CD8-positive, alpha-beta memory T cell (primary cell): ENCODE measurements at regions not wholly inside any gene's neighbourhood (a gene's known extent, or its start where the extent isn't known, plus 50 kb on each side); places are given as distances from the start of the nearest gene placed in this dataset.

Experiments used
- CTCF ChIA-PET: fragments of 350-600 bp; sonication (Branson Sonifier 250); formaldehyde crosslinking; loops from one replicate; lab custom pipeline; 2021; ENCODE audit warnings: antibody characterized with exemption; lab: Charles Lee
- POLR2A ChIA-PET: fragments of 350-600 bp; sonication (Branson Sonifier 250); formaldehyde crosslinking; loops from one replicate; lab custom pipeline; 2021; ENCODE audit warnings: antibody characterized with exemption; lab: Charles Lee
- DNase-seq, 5 donors: peaks; one replicate each; pipeline versions ENCODE4 v3.0.0 to v3.0.0-alpha.2; 2020 to 2022; ENCODE audit warnings: mixed read lengths in 1 of 5
- H3K27ac ChIP-seq: one replicate; pipeline ENCODE4 v1.7.0; 2013; ENCODE audit warnings: low read depth, mild to moderate bottlenecking, low read length, moderate library complexity
- H3K27me3 ChIP-seq: 2 replicates; pipeline ENCODE4 v1.7.0; 2013; ENCODE audit warnings: low read length, mild to moderate bottlenecking; ENCODE audit not compliant: insufficient read depth, poor library complexity, severe bottlenecking
- H3K36me3 ChIP-seq: 2 replicates; pipeline ENCODE4 v1.7.0; 2013; ENCODE audit warnings: mild to moderate bottlenecking, low read length, moderate library complexity; ENCODE audit not compliant: insufficient read depth
- H3K4me1 ChIP-seq: 2 replicates; pipeline ENCODE4 v1.7.0; 2013; ENCODE audit warnings: mild to moderate bottlenecking, low read length, moderate library complexity; ENCODE audit not compliant: insufficient read depth
- H3K4me3 ChIP-seq: 2 replicates; pipeline ENCODE4 v1.7.0; 2013; ENCODE audit warnings: mild to moderate bottlenecking, low read length
- H3K9me3 ChIP-seq: 2 replicates; pipeline ENCODE4 v1.7.0; 2013; ENCODE audit warnings: mild to moderate bottlenecking, low read length
- H3K27ac Mint-ChIP-seq, 8 donors: one replicate each; pipeline ENCODE4 v1.8.0; 2020 to 2021; ENCODE audit warnings: mixed read lengths in 8 of 8, mild to moderate bottlenecking in 6 of 8, inconsistent platforms in 3 of 8, moderate library complexity in 3 of 8
- H3K27me3 Mint-ChIP-seq, 2 donors: one replicate each; pipeline ENCODE4 v1.8.0; 2020 to 2021; ENCODE audit warnings: mixed read lengths in 2 of 2, mild to moderate bottlenecking in 1 of 2, moderate library complexity in 1 of 2
- H3K36me3 Mint-ChIP-seq, 3 donors: one replicate each; pipeline ENCODE4 v1.8.0; 2020 to 2021; ENCODE audit warnings: mixed read lengths in 3 of 3, inconsistent platforms in 1 of 3, mild to moderate bottlenecking in 1 of 3
- H3K4me1 Mint-ChIP-seq, 3 donors: one replicate each; pipeline ENCODE4 v1.8.0; 2020 to 2021; ENCODE audit warnings: mixed read lengths in 3 of 3, inconsistent platforms in 1 of 3, mild to moderate bottlenecking in 1 of 3
- H3K4me3 Mint-ChIP-seq, 7 donors: one replicate each; pipeline ENCODE4 v1.8.0; 2020 to 2021; ENCODE audit warnings: mixed read lengths in 7 of 7, mild to moderate bottlenecking in 6 of 7, moderate library complexity in 4 of 7, inconsistent platforms in 2 of 7
- H3K9me3 Mint-ChIP-seq, 5 donors: one replicate each; pipeline ENCODE4 v1.8.0; 2020 to 2022; ENCODE audit warnings: mixed read lengths in 5 of 5, mild to moderate bottlenecking in 3 of 5, moderate library complexity in 2 of 5, inconsistent platforms in 1 of 5

DNA sequence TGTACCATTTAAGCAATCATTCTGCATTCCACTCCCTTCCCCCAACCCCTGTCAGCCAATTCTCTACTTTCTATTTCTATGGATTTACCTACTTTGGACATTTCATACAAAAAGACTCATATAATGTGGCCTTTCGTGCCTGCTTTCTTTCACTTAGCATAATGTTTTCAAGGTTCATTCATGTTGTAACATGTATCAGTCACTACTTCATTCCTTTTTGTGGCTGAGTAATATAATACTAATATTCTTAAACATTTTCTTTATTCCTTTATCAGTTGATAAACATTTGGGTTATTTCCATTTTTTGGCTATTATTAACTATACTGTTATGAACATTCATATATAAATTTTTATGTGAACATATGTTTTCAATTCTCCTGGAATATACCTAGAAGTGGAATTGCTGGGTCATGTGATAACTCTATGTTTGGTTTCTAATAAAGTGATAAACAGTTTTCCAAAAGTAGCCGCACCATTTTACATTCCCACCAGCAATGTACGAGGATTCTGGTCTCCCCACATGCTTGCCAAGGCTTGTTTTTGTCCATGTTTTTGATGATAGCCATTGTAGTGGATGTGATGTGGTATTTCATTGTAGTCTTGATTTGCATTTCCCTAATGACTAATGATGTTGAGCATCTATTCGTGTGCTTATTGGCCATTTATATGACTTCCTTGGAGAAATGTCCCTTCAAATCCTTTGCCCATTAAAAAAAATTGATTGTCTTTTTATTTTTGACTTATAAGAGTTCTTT is 61.9 kb upstream of the GNG12 start:
- H3K36me3 Mint-ChIP-seq: no peaks in the 10 kb centered on the region
- Histone ChIP-seq H3K36me3 (no peaks in the 10 kb centered on the region), H3K4me1 (no peaks in the 10 kb centered on the region), H3K27ac (no peak overlapping the region), H3K9me3 (no peaks in the 10 kb centered on the region), H3K4me3 (no peak overlapping the region), H3K27me3 (no peaks in the 10 kb centered on the region)
- peaks cover 0 to 8% (median 0%) of the 10 kb centered on the region in 5 donors for H3K9me3 Mint-ChIP-seq
- H3K27me3 Mint-ChIP-seq: peaks cover 13 to 21% of the 10 kb centered on the region in 2 donors
- no peaks in the 10 kb centered on the region for H3K4me1 Mint-ChIP-seq
- no peak for DNase-seq
- H3K4me3 Mint-ChIP-seq: no peak overlapping the region
- CTCF ChIA-PET: no interaction called here
- H3K27ac Mint-ChIP-seq: no peak overlapping the region
- POLR2A ChIA-PET: no interaction called here

GRCh38 chr1:67893126-67893495 is 59.8 kb upstream of the GNG12 start:
- ChIA-PET POLR2A (no interaction called here), CTCF (no interaction called here)
- no peak for DNase-seq
- Histone ChIP-seq H3K36me3 (no peaks in the 10 kb centered on the region), H3K4me3 (no peak overlapping the region), H3K4me1 (no peaks in the 10 kb centered on the region), H3K9me3 (no peaks in the 10 kb centered on the region), H3K27ac (no peak overlapping the region), H3K27me3 (no peaks in the 10 kb centered on the region)
- peaks cover 0 to 4% (median 0%) of the 10 kb centered on the region in 5 donors for H3K9me3 Mint-ChIP-seq
- H3K4me1 Mint-ChIP-seq: no peaks in the 10 kb centered on the region
- H3K4me3 Mint-ChIP-seq: no peak overlapping the region
- H3K27me3 Mint-ChIP-seq: peaks cover 17 to 20% of the 10 kb centered on the region in 2 donors
- no peak overlapping the region for H3K27ac Mint-ChIP-seq
- H3K36me3 Mint-ChIP-seq: no peaks in the 10 kb centered on the region

- H3K27ac Mint-ChIP-seq: no peak overlapping the region
- peaks cover 13 to 15% of the 10 kb centered on the region in 2 donors for H3K27me3 Mint-ChIP-seq
- CTCF ChIA-PET: no interaction called here
- DNase-seq: no peak
- POLR2A ChIA-PET: no interaction called here
- Histone ChIP-seq H3K4me3 (no peak overlapping the region), H3K9me3 (no peaks in the 10 kb centered on the region), H3K27ac (no peak overlapping the region), H3K36me3 (no peaks in the 10 kb centered on the region), H3K4me1 (no peaks in the 10 kb centered on the region), H3K27me3 (no peaks in the 10 kb centered on the region)
- no peaks in the 10 kb centered on the region for H3K4me1 Mint-ChIP-seq
- H3K9me3 Mint-ChIP-seq: peaks cover 0 to 4% (median 0%) of the 10 kb centered on the region in 5 donors
- H3K4me3 Mint-ChIP-seq: no peak overlapping the region
- H3K36me3 Mint-ChIP-seq: no peaks in the 10 kb centered on the region
Observed at GRCh38 chr1:67892476-67893125, 59.3 kb upstream of the GNG12 start.

- Histone ChIP-seq H3K27me3 (no peaks in the 10 kb centered on the region), H3K4me3 (no peak overlapping the region), H3K9me3 (no peaks in the 10 kb centered on the region), H3K27ac (no peak overlapping the region), H3K4me1 (no peaks in the 10 kb centered on the region), H3K36me3 (no peaks in the 10 kb centered on the region)
- ChIA-PET CTCF (no interaction called here), POLR2A (no interaction called here)
- DNase-seq: no peak
- Mint-ChIP-seq H3K27ac (no peak overlapping the region), H3K9me3 (no peaks in the 10 kb centered on the region), H3K4me3 (no peak overlapping the region), H3K36me3 (no peaks in the 10 kb centered on the region), H3K4me1 (no peaks in the 10 kb centered on the region), H3K27me3 (peaks cover 7 to 17% of the 10 kb centered on the region in 2 donors)
Observed at GRCh38 chr1:67890857-67891256, 57.6 kb upstream of the GNG12 start.

DNA sequence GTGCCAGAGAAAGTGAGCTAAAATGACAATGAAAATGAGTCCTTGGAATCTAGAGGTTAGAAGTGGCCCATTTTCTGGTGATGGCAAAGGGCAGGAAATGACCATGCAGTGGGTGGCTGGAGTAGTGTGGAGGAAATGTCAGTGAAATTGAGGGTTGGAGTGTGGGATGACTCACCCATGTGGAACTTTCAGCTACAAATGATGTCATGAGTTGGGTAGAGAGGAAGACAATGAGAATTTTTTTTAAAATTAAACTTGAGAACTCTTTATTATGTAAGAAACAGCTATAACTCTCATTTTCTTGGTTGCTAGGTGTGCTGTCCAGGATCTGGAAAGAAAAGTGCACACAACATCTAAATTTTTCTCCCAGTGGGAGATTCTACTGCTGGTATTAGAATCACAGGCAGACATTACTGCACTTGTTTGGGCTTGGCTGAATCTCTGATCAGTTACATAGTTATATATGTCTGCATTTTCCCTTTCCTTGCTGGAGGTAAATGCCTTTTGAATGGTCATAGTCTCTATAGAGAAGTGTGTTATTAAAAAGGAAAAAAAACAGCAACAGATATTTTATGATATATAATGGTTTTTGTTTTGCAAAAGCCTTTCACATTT is 56.8 kb upstream of the GNG12 start:
- no peak for DNase-seq
- H3K27me3 Mint-ChIP-seq: peaks cover 7 to 25% of the 10 kb centered on the region in 2 donors
- H3K4me1 ChIP-seq: no peaks in the 10 kb centered on the region
- no peak overlapping the region for H3K4me3 Mint-ChIP-seq
- ChIA-PET CTCF (no interaction called here), POLR2A (no interaction called here)
- no peak overlapping the region for H3K27ac ChIP-seq
- no peaks in the 10 kb centered on the region for H3K9me3 ChIP-seq
- H3K9me3 Mint-ChIP-seq: no peaks in the 10 kb centered on the region
- no peak overlapping the region for H3K4me3 ChIP-seq
- no peaks in the 10 kb centered on the region for H3K36me3 ChIP-seq
- H3K27ac Mint-ChIP-seq: no peak overlapping the region
- no peaks in the 10 kb centered on the region for H3K36me3 Mint-ChIP-seq
- no peaks in the 10 kb centered on the region for H3K27me3 ChIP-seq
- H3K4me1 Mint-ChIP-seq: no peaks in the 10 kb centered on the region

DNA sequence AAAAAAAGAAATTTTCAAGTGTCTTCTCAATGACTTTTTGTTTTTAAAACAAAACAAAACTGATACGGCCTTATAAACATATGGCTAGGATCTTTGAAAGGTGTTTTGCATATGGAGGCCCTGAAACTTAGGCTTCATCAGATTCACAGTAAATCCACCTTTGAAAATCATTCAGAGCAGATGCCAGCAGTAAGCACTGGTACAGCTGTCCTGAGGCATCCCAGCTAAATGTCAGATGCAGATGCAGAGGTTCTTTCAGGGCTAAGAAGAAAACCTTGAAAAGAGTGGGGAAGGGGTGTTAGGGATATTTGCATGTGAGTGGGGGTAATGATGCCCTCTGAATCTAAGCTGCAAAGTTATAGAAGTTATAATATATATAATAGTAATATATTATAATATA is 56.2 kb upstream of the GNG12 start:
- H3K4me3 Mint-ChIP-seq: no peak overlapping the region
- no peaks in the 10 kb centered on the region for H3K36me3 Mint-ChIP-seq
- Histone ChIP-seq H3K36me3 (no peaks in the 10 kb centered on the region), H3K27me3 (no peaks in the 10 kb centered on the region), H3K4me1 (no peaks in the 10 kb centered on the region), H3K9me3 (no peaks in the 10 kb centered on the region), H3K27ac (no peak overlapping the region), H3K4me3 (no peak overlapping the region)
- H3K27me3 Mint-ChIP-seq: peaks cover 7 to 30% of the 10 kb centered on the region in 2 donors
- H3K4me1 Mint-ChIP-seq: no peaks in the 10 kb centered on the region
- ChIA-PET POLR2A (no interaction called here), CTCF (no interaction called here)
- DNase-seq: no peak
- no peaks in the 10 kb centered on the region for H3K9me3 Mint-ChIP-seq
- H3K27ac Mint-ChIP-seq: no peak overlapping the region

GRCh38 chr1:67888216-67889106 is 55.2 kb upstream of the GNG12 start:
- Histone ChIP-seq H3K27me3 (no peaks in the 10 kb centered on the region), H3K4me3 (no peak overlapping the region), H3K9me3 (no peaks in the 10 kb centered on the region), H3K36me3 (no peaks in the 10 kb centered on the region), H3K4me1 (no peaks in the 10 kb centered on the region), H3K27ac (no peak overlapping the region)
- peaks cover 7 to 37% of the 10 kb centered on the region in 2 donors for H3K27me3 Mint-ChIP-seq
- no peak overlapping the region for H3K27ac Mint-ChIP-seq
- no peaks in the 10 kb centered on the region for H3K4me1 Mint-ChIP-seq
- CTCF ChIA-PET: no interaction called here
- POLR2A ChIA-PET: no interaction called here
- H3K9me3 Mint-ChIP-seq: no peaks in the 10 kb centered on the region
- no peak for DNase-seq
- no peak overlapping the region for H3K4me3 Mint-ChIP-seq
- no peaks in the 10 kb centered on the region for H3K36me3 Mint-ChIP-seq

- Mint-ChIP-seq H3K4me3 (no peak overlapping the region), H3K27me3 (peaks cover 9 to 36% of the 10 kb centered on the region in 2 donors), H3K36me3 (no peaks in the 10 kb centered on the region), H3K4me1 (no peaks in the 10 kb centered on the region), H3K9me3 (no peaks in the 10 kb centered on the region), H3K27ac (no peak overlapping the region)
- POLR2A ChIA-PET: no interaction called here
- Histone ChIP-seq H3K4me3 (no peak overlapping the region), H3K4me1 (no peaks in the 10 kb centered on the region), H3K27me3 (no peaks in the 10 kb centered on the region), H3K36me3 (no peaks in the 10 kb centered on the region), H3K27ac (no peak overlapping the region), H3K9me3 (no peaks in the 10 kb centered on the region)
- CTCF ChIA-PET: no interaction called here
- no peak for DNase-seq
Observed at GRCh38 chr1:67887146-67887545, 53.9 kb upstream of the GNG12 start.
